ENCODE measurements at regions not wholly inside any gene's neighbourhood (a gene's known extent, or its start where the extent isn't known, plus 50 kb on each side); places are given as distances from the start of the nearest gene placed in this dataset.

DNA sequence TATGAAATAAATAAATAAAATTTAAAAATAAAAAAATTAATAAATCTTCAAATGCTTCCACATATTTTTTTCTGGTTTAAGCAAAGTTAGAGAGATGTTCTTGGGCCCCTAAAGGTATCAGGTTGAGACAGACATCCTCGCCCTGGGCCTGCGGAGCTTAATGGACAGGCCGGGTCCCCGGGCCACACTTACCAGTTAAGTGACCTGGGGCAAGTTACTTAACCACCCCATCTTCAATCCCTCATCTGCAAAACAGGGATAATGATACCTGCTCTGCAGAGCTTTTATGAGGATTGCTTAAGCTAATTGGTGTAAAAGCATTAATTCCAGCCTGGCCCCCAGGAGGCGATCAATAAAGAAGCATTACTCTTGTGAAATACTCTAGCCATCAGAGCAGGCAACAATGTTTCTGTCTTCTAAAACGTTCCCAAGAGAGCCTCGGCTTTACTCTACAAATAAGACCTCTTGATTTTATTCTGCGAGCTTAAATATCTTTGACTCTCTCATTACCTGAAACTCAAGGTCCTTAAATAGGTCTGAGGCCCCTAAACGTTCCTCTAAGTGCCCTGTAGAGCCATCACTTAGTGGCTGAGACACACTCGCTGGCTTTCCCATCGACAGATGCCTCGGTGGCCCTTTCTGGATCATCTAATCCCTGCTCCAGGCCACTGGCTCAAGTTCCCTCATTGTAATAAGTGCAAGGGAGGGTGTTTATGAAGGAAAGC, 81.1 kb upstream of the DIO3 start:
- peaks cover 0 to 7% (median 0%) of the 10 kb centered on the region in 3 donors for H3K36me3 Mint-ChIP-seq
- POLR2A ChIA-PET = no interaction called here
- H3K4me1 Mint-ChIP-seq = no peaks in the 10 kb centered on the region
- peaks cover 1 to 32% (median 19%) of the 10 kb centered on the region in 9 donors for H3K9me3 Mint-ChIP-seq
- H3K27me3 Mint-ChIP-seq = peaks cover 11 to 54% (median 30%) of the 10 kb centered on the region in 5 donors
- no peak overlapping the region for H3K27ac Mint-ChIP-seq
- ATAC-seq (no peak), DNase-seq (peak in 1 of 10 donors; percentile 42)
- H3K4me3 Mint-ChIP-seq = no peak overlapping the region

GRCh38 chr14:101480747-101481530, 80.4 kb upstream of the DIO3 start:
- peaks cover 0 to 7% (median 0%) of the 10 kb centered on the region in 3 donors for H3K36me3 Mint-ChIP-seq
- ATAC-seq = no peak
- H3K4me3 Mint-ChIP-seq = no peak overlapping the region
- DNase-seq = peak in 1 of 10 donors; percentile 23
- POLR2A ChIA-PET = no interaction called here
- no peak overlapping the region for H3K27ac Mint-ChIP-seq
- H3K9me3 Mint-ChIP-seq = peaks cover 1 to 32% (median 19%) of the 10 kb centered on the region in 9 donors
- H3K27me3 Mint-ChIP-seq = peaks cover 11 to 52% (median 30%) of the 10 kb centered on the region in 5 donors
- no peaks in the 10 kb centered on the region for H3K4me1 Mint-ChIP-seq

GRCh38 chr14:101481557-101481956, 79.7 kb upstream of the DIO3 start:
- H3K27ac Mint-ChIP-seq = no peak overlapping the region
- no peak overlapping the region for H3K4me3 Mint-ChIP-seq
- peaks cover 1 to 33% (median 20%) of the 10 kb centered on the region in 9 donors for H3K9me3 Mint-ChIP-seq
- DNase-seq (peak in 1 of 10 donors; percentile 35), ATAC-seq (no peak)
- H3K4me1 Mint-ChIP-seq = no peaks in the 10 kb centered on the region
- H3K36me3 Mint-ChIP-seq = peaks cover 0 to 7% (median 0%) of the 10 kb centered on the region in 3 donors
- peaks cover 11 to 46% (median 24%) of the 10 kb centered on the region in 5 donors for H3K27me3 Mint-ChIP-seq
- POLR2A ChIA-PET = no interaction called here

GRCh38 chr14:101482066-101482465, 79.2 kb upstream of the DIO3 start:
- Mint-ChIP-seq H3K36me3 (peaks cover 0 to 12% (median 0%) of the 10 kb centered on the region in 3 donors), H3K9me3 (peaks cover 3 to 38% (median 25%) of the 10 kb centered on the region in 9 donors), H3K4me3 (no peak overlapping the region), H3K27me3 (peaks cover 11 to 41% (median 21%) of the 10 kb centered on the region in 5 donors), H3K27ac (no peak overlapping the region), H3K4me1 (no peaks in the 10 kb centered on the region)
- ATAC-seq = no peak
- POLR2A ChIA-PET = no interaction called here
- DNase-seq = peak in 1 of 10 donors; percentile 8

DNA sequence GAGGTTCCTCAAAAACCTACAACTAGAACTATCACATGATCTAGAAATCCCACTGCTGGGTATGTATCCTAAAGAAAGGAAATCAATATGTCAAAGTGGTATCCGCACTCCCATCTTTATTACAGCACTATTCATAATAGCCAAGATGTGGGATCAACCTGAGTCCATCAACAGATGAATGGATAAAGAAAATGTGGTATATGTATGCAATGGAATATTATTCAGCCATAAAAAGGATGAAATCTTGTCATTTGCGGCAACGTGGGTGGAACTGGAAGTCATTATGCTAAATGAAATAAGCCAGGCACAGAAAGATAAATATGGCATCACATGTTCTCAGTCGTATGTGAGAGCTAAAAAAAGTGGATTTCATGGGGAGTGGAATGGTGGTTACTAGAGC, 77.5 kb upstream of the DIO3 start:
- ATAC-seq (no peak), DNase-seq (no peak)
- peaks cover 3 to 51% (median 32%) of the 10 kb centered on the region in 9 donors for H3K9me3 Mint-ChIP-seq
- H3K36me3 Mint-ChIP-seq = peaks cover 0 to 21% (median 0%) of the 10 kb centered on the region in 3 donors
- peaks cover 9 to 43% (median 22%) of the 10 kb centered on the region in 5 donors for H3K27me3 Mint-ChIP-seq
- no peak overlapping the region for H3K4me3 Mint-ChIP-seq
- POLR2A ChIA-PET = no interaction called here
- no peaks in the 10 kb centered on the region for H3K4me1 Mint-ChIP-seq
- H3K27ac Mint-ChIP-seq = no peak overlapping the region

- H3K4me1 Mint-ChIP-seq = no peaks in the 10 kb centered on the region
- DNase-seq (no peak), ATAC-seq (no peak)
- peaks cover 0 to 17% (median 0%) of the 10 kb centered on the region in 3 donors for H3K36me3 Mint-ChIP-seq
- H3K27ac Mint-ChIP-seq = no peak overlapping the region
- H3K4me3 Mint-ChIP-seq = no peak overlapping the region
- peaks cover 2 to 30% (median 15%) of the 10 kb centered on the region in 9 donors for H3K9me3 Mint-ChIP-seq
- POLR2A ChIA-PET = no interaction called here
- H3K27me3 Mint-ChIP-seq = peaks cover 7 to 53% (median 29%) of the 10 kb centered on the region in 5 donors
These were observed 72.1 kb upstream of the DIO3 start for GRCh38 chr14:101489092-101489760.

DNA sequence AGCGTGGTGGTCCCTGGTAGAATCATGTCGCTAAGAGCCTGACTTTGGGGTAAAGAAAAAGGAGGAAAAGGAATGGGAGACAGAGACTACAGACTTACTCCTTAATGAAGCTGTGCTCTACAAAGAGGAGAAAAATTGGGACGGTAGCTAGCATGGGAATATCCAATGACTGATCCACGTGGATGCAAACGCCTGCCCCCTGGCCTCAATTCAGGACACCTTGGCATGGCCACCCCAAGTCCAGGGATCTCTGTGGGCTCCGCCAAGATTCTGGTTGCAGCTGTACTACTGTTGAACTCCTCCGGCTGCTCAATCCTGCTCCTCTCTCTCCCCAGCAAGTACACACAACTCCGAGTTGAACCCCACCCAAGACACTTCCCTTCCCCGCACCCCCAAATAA, 70.5 kb upstream of the DIO3 start:
- peaks cover 0 to 18% (median 2%) of the 10 kb centered on the region in 3 donors for H3K36me3 Mint-ChIP-seq
- POLR2A ChIA-PET = interaction anchor here (0.5 kb wide), 1 partner anchor 48 kb away, joined by 5 read pairs; no protein-coding TSS in a partner anchor
- H3K27me3 Mint-ChIP-seq = peaks cover 7 to 53% (median 29%) of the 10 kb centered on the region in 5 donors
- no peak overlapping the region for H3K27ac Mint-ChIP-seq
- H3K9me3 Mint-ChIP-seq = peaks cover 0 to 25% (median 13%) of the 10 kb centered on the region in 9 donors
- DNase-seq (no peak), ATAC-seq (no peak)
- H3K4me3 Mint-ChIP-seq = no peak overlapping the region
- H3K4me1 Mint-ChIP-seq = no peaks in the 10 kb centered on the region

DNA sequence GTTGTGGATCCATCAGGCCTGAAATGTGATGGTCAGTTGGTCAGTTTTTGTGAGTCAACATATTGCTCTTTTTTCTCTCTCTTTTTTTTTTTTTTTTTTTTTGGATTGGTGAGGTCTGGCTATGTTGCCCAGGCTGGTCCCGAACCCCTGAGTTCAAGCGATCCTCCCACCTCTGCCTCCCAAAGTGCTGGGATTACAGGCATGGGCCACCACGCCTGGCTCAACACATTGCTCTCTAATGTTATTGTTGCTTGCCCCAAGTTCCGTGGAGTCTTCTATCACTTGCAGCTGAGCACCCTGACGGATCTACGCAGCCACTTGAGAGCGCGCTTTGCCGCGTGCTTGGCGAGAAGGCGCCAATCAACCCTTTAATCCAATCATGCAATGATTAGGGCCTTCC, 69.5 kb upstream of the DIO3 start:
- Mint-ChIP-seq H3K9me3 (peaks cover 0 to 21% (median 9%) of the 10 kb centered on the region in 9 donors), H3K36me3 (peaks cover 0 to 14% (median 2%) of the 10 kb centered on the region in 3 donors), H3K4me1 (no peaks in the 10 kb centered on the region), H3K27ac (no peak overlapping the region), H3K4me3 (no peak overlapping the region), H3K27me3 (peaks cover 7 to 56% (median 30%) of the 10 kb centered on the region in 5 donors)
- ATAC-seq (no peak), DNase-seq (no peak)
- POLR2A ChIA-PET = no interaction called here

GRCh38 chr14:101492716-101493115, 68.6 kb upstream of the DIO3 start:
- no peak for DNase-seq
- no peak overlapping the region for H3K27ac Mint-ChIP-seq
- peaks cover 7 to 65% (median 30%) of the 10 kb centered on the region in 5 donors for H3K27me3 Mint-ChIP-seq
- no peak overlapping the region for H3K4me3 Mint-ChIP-seq
- H3K36me3 Mint-ChIP-seq = peaks cover 0 to 12% (median 2%) of the 10 kb centered on the region in 3 donors
- ATAC-seq = no peak
- H3K9me3 Mint-ChIP-seq = peaks cover 0 to 18% (median 7%) of the 10 kb centered on the region in 9 donors
- H3K4me1 Mint-ChIP-seq = no peaks in the 10 kb centered on the region
- POLR2A ChIA-PET = no interaction called here

DNA sequence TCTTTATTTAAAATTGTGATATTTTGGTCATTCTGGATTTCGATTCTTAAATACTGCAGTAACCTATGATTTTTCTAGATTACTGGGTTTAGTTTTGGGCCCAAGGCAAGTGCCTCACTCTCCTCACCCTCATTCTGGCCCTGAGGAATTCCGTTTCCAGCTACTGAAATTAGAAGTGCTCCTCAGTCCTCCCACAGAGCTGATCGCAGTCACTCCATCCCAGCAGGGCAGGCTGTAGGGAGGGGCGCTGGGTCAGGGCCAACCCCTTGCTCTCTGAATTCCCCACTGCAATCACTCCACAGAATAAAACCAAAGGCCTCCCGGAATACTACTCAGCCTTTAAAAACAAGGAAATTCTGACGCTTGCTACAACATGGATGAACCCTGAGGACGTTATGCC, 66.5 kb upstream of the DIO3 start:
- Mint-ChIP-seq H3K9me3 (peaks cover 0 to 11% (median 0%) of the 10 kb centered on the region in 9 donors), H3K27me3 (peaks cover 10 to 67% (median 25%) of the 10 kb centered on the region in 5 donors), H3K4me3 (no peak overlapping the region), H3K36me3 (peaks cover 0 to 3% (median 2%) of the 10 kb centered on the region in 3 donors), H3K4me1 (no peaks in the 10 kb centered on the region), H3K27ac (no peak overlapping the region)
- ATAC-seq (no peak), DNase-seq (no peak)
- POLR2A ChIA-PET = no interaction called here

DNA sequence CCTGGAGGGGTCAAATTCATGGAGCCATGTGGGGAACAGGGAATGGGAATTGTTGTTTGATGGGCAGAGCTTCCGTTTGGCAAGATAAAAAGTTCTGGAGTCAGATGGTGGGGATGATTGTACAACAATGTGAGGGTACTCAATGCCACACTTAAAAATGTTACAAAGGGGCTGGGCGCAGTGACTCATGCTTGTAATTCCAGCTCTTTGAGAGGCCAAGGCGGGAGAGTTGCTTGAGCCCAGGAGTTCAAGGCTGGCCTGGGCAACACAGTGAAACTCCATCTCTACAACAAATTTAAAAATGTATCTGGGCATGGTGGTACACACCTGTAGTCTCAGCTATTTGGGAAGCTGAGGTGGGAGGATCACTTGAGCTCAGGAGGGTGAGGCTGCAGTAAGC, 66.0 kb upstream of the DIO3 start:
- H3K4me1 Mint-ChIP-seq = no peaks in the 10 kb centered on the region
- H3K4me3 Mint-ChIP-seq = no peak overlapping the region
- no peak overlapping the region for H3K27ac Mint-ChIP-seq
- POLR2A ChIA-PET = no interaction called here
- peaks cover 9 to 65% (median 26%) of the 10 kb centered on the region in 5 donors for H3K27me3 Mint-ChIP-seq
- peaks cover 0 to 3% (median 2%) of the 10 kb centered on the region in 3 donors for H3K36me3 Mint-ChIP-seq
- H3K9me3 Mint-ChIP-seq = peaks cover 0 to 9% (median 0%) of the 10 kb centered on the region in 9 donors
- DNase-seq = no peak
- no peak for ATAC-seq

DNA sequence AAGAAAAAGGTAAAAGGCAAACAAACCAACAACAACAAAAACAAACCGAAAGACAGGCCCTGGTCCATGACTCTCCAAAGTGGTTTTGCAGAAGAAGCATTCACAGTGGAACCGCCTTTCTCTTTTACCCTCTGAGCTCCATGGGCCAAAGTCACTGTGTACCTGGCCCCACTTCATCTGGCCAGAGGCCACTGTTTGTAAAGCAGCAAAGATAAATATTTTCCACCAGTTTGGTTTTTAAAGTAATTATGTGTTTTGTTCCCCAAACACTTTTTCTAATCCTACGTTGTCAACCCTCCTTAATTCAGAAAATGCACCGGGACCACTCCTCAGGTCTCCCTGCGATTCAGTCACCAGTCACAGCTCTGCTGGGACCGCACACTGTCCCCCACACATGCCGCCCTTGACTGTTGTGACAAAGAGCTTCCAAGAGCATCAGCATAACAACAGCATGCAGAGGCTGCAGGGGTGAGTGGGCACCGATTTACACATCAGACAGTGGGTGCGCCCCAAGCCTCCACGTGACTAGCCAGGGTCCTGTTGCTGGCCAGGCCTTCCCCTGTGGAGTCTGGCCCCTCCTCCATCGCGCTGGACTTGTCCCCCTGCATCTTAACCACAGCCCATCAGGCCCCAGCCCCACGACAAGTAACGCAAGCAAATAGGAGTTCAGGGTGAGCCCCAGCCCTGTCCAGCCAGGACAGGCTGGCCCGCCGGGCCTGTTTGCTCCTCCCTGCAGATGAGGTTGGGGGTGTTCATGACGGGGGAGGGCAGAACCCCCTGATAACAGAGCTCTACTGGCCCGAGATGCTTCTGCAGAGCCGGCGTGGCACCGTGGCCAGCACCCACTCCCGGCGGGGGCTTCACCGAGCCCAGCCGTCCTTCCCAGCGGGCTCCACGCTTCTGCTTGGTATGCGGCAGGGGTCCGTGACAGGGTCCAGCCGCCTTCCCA, 65.2 kb upstream of the DIO3 start:
- POLR2A ChIA-PET = no interaction called here
- H3K4me3 Mint-ChIP-seq = no peak overlapping the region
- H3K4me1 Mint-ChIP-seq = no peaks in the 10 kb centered on the region
- H3K27me3 Mint-ChIP-seq = peaks cover 4 to 57% (median 22%) of the 10 kb centered on the region in 5 donors
- peaks cover 0 to 4% (median 0%) of the 10 kb centered on the region in 9 donors for H3K9me3 Mint-ChIP-seq
- ATAC-seq = no peak
- no peak overlapping the region for H3K27ac Mint-ChIP-seq
- no peak for DNase-seq
- peaks cover 0 to 3% (median 2%) of the 10 kb centered on the region in 3 donors for H3K36me3 Mint-ChIP-seq

All from naive thymus-derived CD8-positive, alpha-beta T cell (primary cell).